Prostate gland (tissue), 2 donors: ENCODE measurements at regions not wholly inside any gene's neighbourhood (a gene's known extent, or its start where the extent isn't known, plus 50 kb on each side); places are given as distances from the start of the nearest gene placed in this dataset.

Experiments used
- DNase-seq: peaks from one replicate; pipeline ENCODE4 v3.0.0-alpha.2; 2019; ENCODE audit warnings: low spot score
- H3K27ac ChIP-seq, 2 donors: fragments of 200-600 bp; sonication (generic); 2 replicates each; pipeline ENCODE4 v1.5.1; 2017 to 2019
- H3K27me3 ChIP-seq: fragments of 200-600 bp; sonication (generic); replicated peaks from 2 replicates; pipeline ENCODE4 v1.5.1; 2019; ENCODE audit not compliant: insufficient read depth
- H3K36me3 ChIP-seq, 2 donors: fragments of 200-600 bp; sonication (generic); 1 replicate in 1 of 2; 2 replicates in 1 of 2; pipeline versions ENCODE4 v1.5.1 to v1.8.1; 2017 to 2019
- H3K4me1 ChIP-seq: fragments of 200-600 bp; sonication (generic); replicated peaks from 2 replicates; pipeline ENCODE4 v1.5.1; 2019
- H3K4me3 ChIP-seq, 2 donors: fragments of 200-600 bp; sonication (generic); 2 replicates each; pipeline ENCODE4 v1.5.1; 2017 to 2019
- H3K9me3 ChIP-seq: fragments of 200-600 bp; sonication (generic); 2 replicates; pipeline ENCODE4 v1.5.1; 2017
- POLR2A ChIP-seq: fragments of 450-650 bp; IDR thresholded peaks from one replicate; pipeline ENCODE4 v1.6.1; 2016; ENCODE audit warnings: antibody characterized with exemption, mild to moderate bottlenecking
- POLR2AphosphoS5 ChIP-seq: sonication (generic); formaldehyde crosslinking; IDR thresholded peaks from one replicate; pipeline ENCODE4 v1.6.1; 2017; ENCODE audit warnings: antibody characterized with exemption
- WGBS: methylation state at CpG from one replicate; pipeline ENCODE4 v1.1.5; 2018; 5-methylcytosine and 5-hydroxymethylcytosine counted together
- intact Hi-C: fragments of 100-400 bp; cut with DNase I; formaldehyde crosslinking; loops from one replicate; pipeline ENCODE4 v1.14.2; 2022
- TF ChIP-seq, protein P1 (sequence below), 4 experiments: fragments of 200-600 bp in 2 of 4; fragments of 450-650 bp in 2 of 4; sonication (generic) in 2 of 4; IDR thresholded peaks; 1 replicate in 3 of 4; 2 replicates in 1 of 4; pipeline ENCODE4 v1.5.1; 2016 to 2019; ENCODE audit warnings: antibody characterized with exemption in 4 of 4, mild to moderate bottlenecking in 2 of 4, moderate library complexity in 2 of 4

DNA sequence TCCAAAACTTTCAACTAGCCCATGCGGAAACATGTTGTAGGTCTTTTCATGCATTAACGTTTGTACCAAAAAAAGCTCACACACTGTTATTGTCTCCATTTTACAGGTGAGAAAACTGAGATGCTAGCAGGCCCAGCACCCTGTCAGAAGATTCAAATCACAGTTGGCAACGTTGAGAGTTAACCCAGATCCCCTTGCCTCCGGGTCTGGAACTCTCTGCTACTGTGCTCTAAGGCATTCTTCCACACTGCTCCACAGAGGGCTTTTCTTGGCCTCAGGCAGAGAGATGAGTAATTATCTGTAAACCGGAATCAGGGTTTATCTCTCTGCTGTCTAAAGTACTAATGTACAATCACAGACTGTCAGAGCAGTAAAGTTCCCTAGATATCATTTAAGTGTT, 186.0 kb upstream of the LPP start:
- intact Hi-C loops: no loop called here
- no peaks in the 10 kb centered on the region for H3K36me3 ChIP-seq
- DNase-seq: no peak
- no peak overlapping the region for H3K27ac ChIP-seq
- WGBS: 57% methylated on average over 5 of the region's 5 CpGs
- TF ChIP-seq POLR2A: no peak
- TF ChIP-seq POLR2AphosphoS5: no peak
- TF ChIP-seq, protein P1, sequence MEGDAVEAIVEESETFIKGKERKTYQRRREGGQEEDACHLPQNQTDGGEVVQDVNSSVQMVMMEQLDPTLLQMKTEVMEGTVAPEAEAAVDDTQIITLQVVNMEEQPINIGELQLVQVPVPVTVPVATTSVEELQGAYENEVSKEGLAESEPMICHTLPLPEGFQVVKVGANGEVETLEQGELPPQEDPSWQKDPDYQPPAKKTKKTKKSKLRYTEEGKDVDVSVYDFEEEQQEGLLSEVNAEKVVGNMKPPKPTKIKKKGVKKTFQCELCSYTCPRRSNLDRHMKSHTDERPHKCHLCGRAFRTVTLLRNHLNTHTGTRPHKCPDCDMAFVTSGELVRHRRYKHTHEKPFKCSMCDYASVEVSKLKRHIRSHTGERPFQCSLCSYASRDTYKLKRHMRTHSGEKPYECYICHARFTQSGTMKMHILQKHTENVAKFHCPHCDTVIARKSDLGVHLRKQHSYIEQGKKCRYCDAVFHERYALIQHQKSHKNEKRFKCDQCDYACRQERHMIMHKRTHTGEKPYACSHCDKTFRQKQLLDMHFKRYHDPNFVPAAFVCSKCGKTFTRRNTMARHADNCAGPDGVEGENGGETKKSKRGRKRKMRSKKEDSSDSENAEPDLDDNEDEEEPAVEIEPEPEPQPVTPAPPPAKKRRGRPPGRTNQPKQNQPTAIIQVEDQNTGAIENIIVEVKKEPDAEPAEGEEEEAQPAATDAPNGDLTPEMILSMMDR (IDR thresholded peaks at IDR 0.05): no peak
- no peak overlapping the region for H3K4me3 ChIP-seq
- H3K4me1 ChIP-seq: no peaks in the 10 kb centered on the region
- H3K27me3 ChIP-seq: no peaks in the 10 kb centered on the region
- H3K9me3 ChIP-seq: no peaks in the 10 kb centered on the region

DNA sequence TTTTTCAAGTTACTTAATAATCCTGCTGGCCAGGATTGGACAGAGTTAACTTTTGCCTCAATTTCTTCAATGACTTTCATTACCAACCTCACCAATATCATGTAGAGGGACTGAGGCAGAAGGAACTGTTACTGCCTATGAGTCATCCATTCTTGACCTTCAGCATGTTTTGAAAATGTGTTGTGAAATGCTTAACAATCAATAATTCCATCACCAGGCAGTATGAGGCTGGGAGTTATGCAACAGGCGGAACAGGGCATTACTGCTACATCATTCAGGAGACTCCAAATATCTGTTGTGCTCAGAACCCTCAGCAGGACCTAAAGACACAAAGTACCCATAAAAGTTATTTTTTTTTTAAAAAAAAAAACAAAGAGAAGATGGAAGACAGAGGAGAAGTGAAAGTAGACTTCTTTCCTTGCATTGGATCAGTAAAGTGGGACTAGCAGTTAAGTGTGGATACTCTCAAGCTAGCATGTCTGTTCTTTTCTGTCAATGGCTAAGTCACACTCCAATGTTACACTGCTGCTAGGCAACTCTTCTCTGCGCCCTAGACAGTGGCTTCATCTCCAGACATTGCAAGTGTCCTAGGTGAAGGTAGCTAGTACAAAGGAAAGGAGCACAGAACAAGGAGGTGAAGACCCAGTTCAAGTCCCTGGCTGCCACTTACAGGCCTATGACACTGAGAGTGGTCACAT, 184.9 kb upstream of the LPP start:
- intact Hi-C loops: no loop called here
- no peak for DNase-seq
- Histone ChIP-seq H3K27ac (no peak overlapping the region), H3K36me3 (no peaks in the 10 kb centered on the region), H3K27me3 (no peaks in the 10 kb centered on the region), H3K9me3 (no peaks in the 10 kb centered on the region), H3K4me3 (no peak overlapping the region), H3K4me1 (no peaks in the 10 kb centered on the region)
- WGBS: 74% methylated on average over 2 of the region's 2 CpGs
- peak; percentile 52 for TF ChIP-seq POLR2AphosphoS5
- no peak for TF ChIP-seq POLR2A

DNA sequence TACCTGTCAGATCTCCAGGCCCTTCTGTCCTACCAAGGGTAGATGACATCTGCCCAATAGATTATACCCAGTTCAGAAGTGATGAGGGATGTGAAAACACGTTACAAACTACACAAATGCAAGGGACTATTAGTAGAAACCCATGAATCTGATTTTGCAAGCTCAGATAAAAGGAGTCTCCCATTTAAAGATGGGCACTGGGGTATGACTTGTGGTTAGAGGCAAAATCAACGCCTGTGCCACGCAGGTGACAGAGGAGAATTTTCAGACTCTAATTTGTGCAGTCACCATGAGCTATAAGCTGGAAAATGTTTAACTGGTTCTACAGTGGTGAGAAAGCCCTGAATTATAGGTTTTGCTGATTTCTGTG, 184.4 kb upstream of the LPP start:
- intact Hi-C loops: no loop called here
- Histone ChIP-seq H3K4me3 (no peak overlapping the region), H3K4me1 (no peaks in the 10 kb centered on the region), H3K36me3 (no peaks in the 10 kb centered on the region), H3K27me3 (no peaks in the 10 kb centered on the region), H3K9me3 (no peaks in the 10 kb centered on the region), H3K27ac (no peak overlapping the region)
- TF ChIP-seq, protein P1 (IDR thresholded peaks at IDR 0.05): no peak
- no peak for TF ChIP-seq POLR2A
- 95% methylated on average over 3 of the region's 3 CpGs for WGBS
- DNase-seq: no peak

DNA sequence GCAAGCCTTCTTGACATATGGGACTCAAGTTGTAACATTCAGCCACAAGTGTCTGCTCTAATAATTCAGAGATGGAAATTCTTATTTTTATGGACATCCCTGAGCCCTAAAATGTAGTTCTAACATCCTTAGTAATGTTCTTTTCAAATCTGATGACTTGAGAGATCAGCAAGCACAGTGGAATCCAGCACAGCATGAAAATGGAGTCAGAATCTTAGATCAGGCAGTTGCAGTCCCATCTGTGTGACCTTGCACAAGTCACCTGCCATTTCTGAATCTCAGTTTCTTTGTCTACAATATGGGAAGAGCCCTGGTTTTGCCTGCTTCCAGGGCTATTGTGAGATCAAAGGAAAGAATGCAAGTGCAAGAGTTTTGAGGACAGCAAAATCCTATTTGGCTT, 183.9 kb upstream of the LPP start:
- no peaks in the 10 kb centered on the region for H3K36me3 ChIP-seq
- H3K27me3 ChIP-seq: no peaks in the 10 kb centered on the region
- no peaks in the 10 kb centered on the region for H3K9me3 ChIP-seq
- TF ChIP-seq POLR2AphosphoS5: no peak
- TF ChIP-seq, protein P1 (IDR thresholded peaks at IDR 0.05): no peak
- no peak for TF ChIP-seq POLR2A
- no peak overlapping the region for H3K4me3 ChIP-seq
- H3K4me1 ChIP-seq: no peaks in the 10 kb centered on the region
- intact Hi-C loops: no loop called here
- H3K27ac ChIP-seq: no peak overlapping the region
- no peak for DNase-seq

DNA sequence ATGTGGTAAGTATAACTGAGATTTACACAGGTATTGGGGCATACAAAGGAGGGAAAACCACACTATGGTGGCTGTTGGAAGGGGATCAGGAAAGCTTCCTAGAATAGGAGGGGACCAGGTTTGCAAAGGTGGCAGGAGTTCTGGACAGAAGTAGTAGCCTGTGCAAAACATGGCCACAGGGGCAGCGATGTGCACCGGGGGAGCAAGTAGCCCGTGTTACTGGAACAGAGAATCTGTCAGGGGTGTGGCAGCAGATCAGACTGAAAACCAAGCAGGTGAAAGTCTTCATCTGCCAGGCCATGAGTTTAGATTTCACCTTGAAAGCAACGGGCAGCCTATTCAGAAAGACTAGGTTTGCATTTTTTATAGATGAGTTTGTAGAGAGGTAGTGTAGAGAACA, 182.3 kb upstream of the LPP start:
- intact Hi-C loops: no loop called here
- no peak for DNase-seq
- Histone ChIP-seq H3K27me3 (no peaks in the 10 kb centered on the region), H3K36me3 (no peaks in the 10 kb centered on the region), H3K27ac (no peak overlapping the region), H3K9me3 (no peaks in the 10 kb centered on the region), H3K4me3 (no peak overlapping the region), H3K4me1 (no peaks in the 10 kb centered on the region)
- 81% methylated on average over 4 of the region's 4 CpGs for WGBS
- no peak for TF ChIP-seq POLR2A
- no peak for TF ChIP-seq POLR2AphosphoS5
- TF ChIP-seq, protein P1 (IDR thresholded peaks at IDR 0.05): no peak
